ENCODE measurements at regions not wholly inside any gene's neighbourhood (a gene's known extent, or its start where the extent isn't known, plus 50 kb on each side); places are given as distances from the start of the nearest gene placed in this dataset.
"Not testable (repeated sequence)": the region's sequence is repeated elsewhere in the genome, so short reads cannot be mapped to it uniquely, and the experiment has no call there.

DNA sequence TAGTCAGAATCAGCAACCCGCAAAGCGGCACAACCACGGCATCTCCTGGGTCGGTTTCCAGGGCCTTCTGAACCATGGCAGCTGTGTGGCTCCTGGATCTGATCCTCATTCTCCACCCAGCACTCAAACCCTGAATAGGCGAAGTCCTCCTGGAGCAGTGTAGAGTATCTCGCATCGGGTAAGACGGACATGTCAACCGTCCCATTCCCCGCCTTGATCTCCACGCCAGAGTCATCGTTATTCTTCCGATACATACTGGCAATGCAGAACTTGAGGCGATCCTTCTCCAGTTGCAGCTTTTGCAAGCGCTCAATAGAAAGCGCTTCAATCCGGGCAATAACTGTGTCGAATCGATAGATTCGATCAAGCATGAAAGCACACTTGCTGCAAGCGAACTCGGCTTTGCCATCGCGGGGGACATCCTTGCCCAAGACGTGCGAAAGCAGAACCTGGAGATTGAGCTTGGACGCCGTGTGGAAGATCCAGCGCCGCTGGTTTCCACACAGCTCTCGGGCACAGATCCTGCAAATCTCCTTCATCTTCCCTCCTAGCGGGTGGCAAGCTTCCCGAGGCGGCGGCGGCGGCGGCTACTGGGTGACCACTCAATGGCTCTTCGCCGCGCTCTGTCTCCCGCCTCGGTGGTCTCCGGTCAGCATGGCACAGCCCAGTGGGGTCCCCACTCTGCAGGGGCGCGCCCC, 142.9 kb downstream of the NBPF8 start:
- TF ChIP-seq, protein P1, sequence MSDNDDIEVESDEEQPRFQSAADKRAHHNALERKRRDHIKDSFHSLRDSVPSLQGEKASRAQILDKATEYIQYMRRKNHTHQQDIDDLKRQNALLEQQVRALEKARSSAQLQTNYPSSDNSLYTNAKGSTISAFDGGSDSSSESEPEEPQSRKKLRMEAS (IDR thresholded peaks at IDR 0.05; ENCODE audit: insufficient read depth, insufficient read length) = not testable (repeated sequence)
- not testable (repeated sequence) for TF ChIP-seq CTCF (IDR thresholded peaks at IDR 0.05; ENCODE audit: extremely low read depth in 1 of 2, insufficient read depth in 1 of 2, low read depth in 1 of 2, low read length in 2 of 2); EZH2 (IDR thresholded peaks at IDR 0.05; ENCODE audit: borderline replicate concordance, low read depth, low read length, severe bottlenecking); POLR2A (IDR thresholded peaks at IDR 0.05; ENCODE audit: low read depth, low read length); GATA2 (IDR thresholded peaks at IDR 0.05; ENCODE audit: insufficient read depth, insufficient read length, low read depth, low read length)
